Endothelial cell of umbilical vein (primary cell): ENCODE measurements at regions not wholly inside any gene's neighbourhood (a gene's known extent, or its start where the extent isn't known, plus 50 kb on each side); places are given as distances from the start of the nearest gene placed in this dataset.

Experiments used
- TF ChIP-seq, protein P1 (sequence below): IDR thresholded peaks from 2 replicates; pipeline ENCODE4 v1.6.1; 2011; ENCODE audit not compliant: insufficient read depth, insufficient read length
- TF ChIP-seq, protein P2 (sequence below), 2 donors: IDR thresholded peaks; 1 replicate in 1 of 2; 2 replicates in 1 of 2; pipeline ENCODE4 v1.5.1; 2011; ENCODE audit warnings: low read length in 2 of 2, mild to moderate bottlenecking in 2 of 2, moderate library complexity in 2 of 2, control low read depth in 1 of 2, inconsistent platforms in 1 of 2, low read depth in 1 of 2; ENCODE audit not compliant: insufficient read depth in 1 of 2; ENCODE audit errors: extremely low read depth in 1 of 2

DNA sequence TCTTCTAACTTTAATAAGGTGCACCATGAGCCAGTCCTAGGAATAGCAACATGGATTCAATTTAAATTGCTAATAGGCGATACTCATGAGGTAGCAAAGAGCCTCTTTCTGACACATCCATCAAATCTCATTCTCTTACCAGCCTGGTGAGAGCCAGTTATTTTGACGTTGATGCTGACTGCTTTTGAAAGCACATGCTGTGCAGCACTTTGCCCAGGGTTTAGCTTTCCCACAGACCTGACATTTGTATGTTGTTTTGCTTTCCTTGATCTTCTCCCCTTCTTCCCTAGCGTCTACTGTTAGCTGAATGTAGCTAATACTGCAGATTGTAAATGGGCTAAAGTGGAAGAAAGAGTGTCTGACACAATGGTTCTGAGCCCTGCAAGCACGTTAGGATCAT is 101.1 kb upstream of the CCDC85A start:
- TF ChIP-seq, protein P1, sequence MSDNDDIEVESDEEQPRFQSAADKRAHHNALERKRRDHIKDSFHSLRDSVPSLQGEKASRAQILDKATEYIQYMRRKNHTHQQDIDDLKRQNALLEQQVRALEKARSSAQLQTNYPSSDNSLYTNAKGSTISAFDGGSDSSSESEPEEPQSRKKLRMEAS = no peak
- TF ChIP-seq, protein P2, sequence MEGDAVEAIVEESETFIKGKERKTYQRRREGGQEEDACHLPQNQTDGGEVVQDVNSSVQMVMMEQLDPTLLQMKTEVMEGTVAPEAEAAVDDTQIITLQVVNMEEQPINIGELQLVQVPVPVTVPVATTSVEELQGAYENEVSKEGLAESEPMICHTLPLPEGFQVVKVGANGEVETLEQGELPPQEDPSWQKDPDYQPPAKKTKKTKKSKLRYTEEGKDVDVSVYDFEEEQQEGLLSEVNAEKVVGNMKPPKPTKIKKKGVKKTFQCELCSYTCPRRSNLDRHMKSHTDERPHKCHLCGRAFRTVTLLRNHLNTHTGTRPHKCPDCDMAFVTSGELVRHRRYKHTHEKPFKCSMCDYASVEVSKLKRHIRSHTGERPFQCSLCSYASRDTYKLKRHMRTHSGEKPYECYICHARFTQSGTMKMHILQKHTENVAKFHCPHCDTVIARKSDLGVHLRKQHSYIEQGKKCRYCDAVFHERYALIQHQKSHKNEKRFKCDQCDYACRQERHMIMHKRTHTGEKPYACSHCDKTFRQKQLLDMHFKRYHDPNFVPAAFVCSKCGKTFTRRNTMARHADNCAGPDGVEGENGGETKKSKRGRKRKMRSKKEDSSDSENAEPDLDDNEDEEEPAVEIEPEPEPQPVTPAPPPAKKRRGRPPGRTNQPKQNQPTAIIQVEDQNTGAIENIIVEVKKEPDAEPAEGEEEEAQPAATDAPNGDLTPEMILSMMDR (IDR thresholded peaks at IDR 0.05; ENCODE audit: extremely low read depth in 1 of 2, insufficient read depth in 1 of 2, low read depth in 1 of 2, low read length in 2 of 2) = no peak
